ENCODE measurements at regions not wholly inside any gene's neighbourhood (a gene's known extent, or its start where the extent isn't known, plus 50 kb on each side); places are given as distances from the start of the nearest gene placed in this dataset.
A peak's percentile ranks its signal among the peaks of the same experiment; 100 is the strongest.

GRCh38 chr16:62240722-62241121 lies 204.5 kb upstream of the CDH8 start:
- ATAC-seq (ENCODE audit: low FRiP score) (no peak), DNase-seq (ENCODE audit: low spot score) (no peak)
- no peak for TF ChIP-seq CTCF (IDR thresholded peaks at IDR 0.05)

- peak; percentile 30 for DNase-seq (ENCODE audit: low spot score)
- no peak for ATAC-seq (ENCODE audit: low FRiP score)
- no peak for TF ChIP-seq CTCF (IDR thresholded peaks at IDR 0.05)
These were observed 189.4 kb upstream of the CDH8 start for GRCh38 chr16:62225675-62226074.

GRCh38 chr16:62224646-62225209 lies 188.5 kb upstream of the CDH8 start:
- TF ChIP-seq CTCF (IDR thresholded peaks at IDR 0.05) = no peak
- no peak for DNase-seq (ENCODE audit: low spot score)
- ATAC-seq (ENCODE audit: low FRiP score) = no peak

GRCh38 chr16:62216837-62217236 lies 180.6 kb upstream of the CDH8 start:
- ATAC-seq (ENCODE audit: low FRiP score) = no peak
- no peak for TF ChIP-seq CTCF (IDR thresholded peaks at IDR 0.05)
- DNase-seq (ENCODE audit: low spot score) = no peak

- ATAC-seq (ENCODE audit: low FRiP score) = no peak
- DNase-seq (ENCODE audit: low spot score) = no peak
- TF ChIP-seq CTCF (IDR thresholded peaks at IDR 0.05) = no peak
These were observed 177.5 kb upstream of the CDH8 start for GRCh38 chr16:62213763-62214162.

GRCh38 chr16:62208934-62209333 lies 172.7 kb upstream of the CDH8 start:
- DNase-seq (ENCODE audit: low spot score) = no peak
- no peak for ATAC-seq (ENCODE audit: low FRiP score)
- TF ChIP-seq CTCF (IDR thresholded peaks at IDR 0.05) = no peak

GRCh38 chr16:62205459-62205858 lies 169.2 kb upstream of the CDH8 start:
- ATAC-seq (ENCODE audit: low FRiP score) (no peak), DNase-seq (ENCODE audit: low spot score) (no peak)
- TF ChIP-seq CTCF (IDR thresholded peaks at IDR 0.05) = no peak

All from omental fat pad (tissue), 3 donors.